ENCODE measurements at regions not wholly inside any gene's neighbourhood (a gene's known extent, or its start where the extent isn't known, plus 50 kb on each side); places are given as distances from the start of the nearest gene placed in this dataset.

DNA sequence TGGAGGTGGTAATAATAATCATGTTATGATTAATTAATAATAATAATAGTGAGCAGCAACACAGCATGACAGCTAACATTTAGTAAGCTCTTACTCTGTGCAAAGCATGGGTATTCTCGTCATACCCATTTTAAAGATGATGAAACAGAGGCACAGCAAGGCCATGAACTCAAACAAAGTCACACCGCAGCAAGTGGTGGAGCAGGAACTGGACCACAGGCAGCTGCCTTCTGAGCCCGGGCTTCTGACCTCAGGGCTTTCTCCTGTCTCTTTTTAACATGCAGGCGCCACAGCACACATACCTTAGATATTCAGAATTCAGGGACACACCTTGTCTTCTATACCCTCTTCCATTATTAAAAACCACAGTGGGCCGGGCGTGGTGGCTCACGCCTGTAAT, 50.7 kb upstream of the SPATA12 start:
- DNase-seq: no peak

DNA sequence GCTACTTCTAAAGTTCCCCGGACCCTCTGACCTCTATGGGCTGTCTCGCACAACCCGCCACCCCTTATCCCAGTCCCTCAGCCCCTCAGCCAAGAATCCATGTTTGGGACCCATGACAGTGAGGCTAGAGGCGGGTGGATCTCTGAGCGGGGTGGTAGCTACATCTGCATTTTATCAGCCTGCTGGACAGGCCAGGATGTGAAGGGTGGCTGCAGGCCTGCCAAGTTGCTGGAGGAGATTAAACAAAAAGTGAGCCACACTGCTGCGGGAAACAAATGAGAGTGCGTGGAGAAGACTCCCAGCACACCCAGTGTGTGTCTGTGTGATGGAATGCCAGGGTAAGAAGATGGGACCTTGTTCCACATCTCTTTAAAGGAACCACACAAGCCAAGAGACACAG, 51.1 kb upstream of the SPATA12 start:
- DNase-seq: no peak

DNA sequence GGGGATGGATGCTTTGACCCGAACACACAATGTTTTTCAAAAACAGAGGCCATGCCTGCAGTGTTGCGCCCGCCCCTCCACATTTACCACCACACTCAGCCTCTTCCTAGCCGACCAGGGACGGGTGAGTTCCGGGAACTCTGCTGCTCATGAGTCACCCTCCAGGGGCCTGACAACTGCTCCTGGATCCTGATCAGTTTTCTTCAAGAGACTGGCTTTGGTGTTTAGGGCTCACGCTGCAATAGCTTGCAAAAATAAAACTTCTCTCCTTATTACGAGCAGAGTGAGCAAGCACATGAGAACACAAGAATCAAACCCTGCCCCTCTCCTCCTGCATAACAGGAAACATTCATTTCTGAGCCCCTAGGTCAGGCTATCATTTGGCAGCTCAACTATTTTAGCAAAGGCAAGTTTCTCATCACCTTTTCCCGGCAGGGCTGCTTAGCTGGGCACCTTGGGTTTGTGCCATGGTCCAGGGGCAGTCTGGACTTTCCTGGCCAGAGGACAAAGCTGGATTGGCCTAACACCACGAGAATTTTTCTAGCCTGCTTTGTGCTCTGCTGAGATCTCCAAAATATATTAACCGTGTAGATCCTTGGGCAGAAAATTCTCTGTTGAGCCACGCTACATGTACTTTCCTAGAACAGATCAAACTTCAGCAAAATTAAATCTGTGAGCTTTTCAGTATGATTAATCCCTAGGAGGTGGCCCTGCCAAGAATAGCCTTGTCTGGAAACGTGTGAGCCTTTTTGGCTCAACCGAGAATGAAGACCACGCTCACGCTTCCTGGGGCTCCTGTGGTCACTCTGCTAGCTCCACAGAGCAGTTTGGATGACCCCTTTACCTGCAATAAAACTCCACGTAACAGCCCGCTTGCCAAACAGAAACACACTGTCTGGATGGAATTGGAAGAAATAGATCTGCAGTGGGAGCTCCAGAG, 52.7 kb upstream of the SPATA12 start:
- DNase-seq: peak; percentile 40

DNA sequence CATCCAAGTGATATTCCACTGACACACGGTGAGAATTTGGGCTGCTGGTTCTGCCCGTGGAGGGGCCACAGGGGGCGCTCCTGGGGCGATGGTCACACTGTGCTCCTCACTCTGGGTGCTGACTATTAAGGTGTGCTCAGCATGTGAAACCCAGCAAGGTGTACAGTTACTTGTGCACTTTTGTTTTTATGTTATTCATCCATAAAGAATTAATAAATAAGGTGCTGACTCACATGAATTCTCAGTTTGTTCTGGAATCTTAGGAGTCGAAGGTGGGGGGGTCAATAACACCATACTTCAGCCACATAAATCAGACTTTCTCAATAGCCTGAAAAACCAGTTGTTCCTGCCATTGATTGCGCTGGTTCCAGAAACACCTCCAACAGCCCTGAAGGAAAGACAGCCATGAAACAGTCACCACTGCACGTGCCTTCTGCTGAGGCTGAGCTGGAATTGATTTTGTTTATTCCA, 53.5 kb upstream of the SPATA12 start:
- no peak for DNase-seq

DNA sequence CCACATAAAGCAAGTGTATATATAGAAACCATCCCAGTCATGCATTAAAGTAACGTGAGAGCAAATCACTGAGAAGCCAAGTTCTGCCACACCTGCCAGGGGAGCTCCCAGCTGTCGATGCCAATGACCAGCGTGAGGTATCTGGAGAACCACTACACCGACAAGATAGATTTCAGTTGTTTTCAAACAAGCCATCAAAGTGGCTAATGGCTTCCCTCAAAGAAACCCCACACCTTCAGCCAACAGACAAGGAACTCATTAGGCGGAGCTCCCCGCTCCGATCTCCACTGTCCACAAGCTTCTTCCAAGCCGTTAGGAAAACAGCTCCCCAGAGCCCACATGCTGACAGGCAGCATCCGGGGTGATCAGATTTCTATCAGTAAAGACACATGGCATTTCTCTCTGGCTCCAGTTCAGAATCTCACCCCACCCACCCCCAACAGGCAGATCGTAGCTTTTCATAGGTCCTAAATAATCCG, 54.2 kb upstream of the SPATA12 start:
- no peak for DNase-seq

DNA sequence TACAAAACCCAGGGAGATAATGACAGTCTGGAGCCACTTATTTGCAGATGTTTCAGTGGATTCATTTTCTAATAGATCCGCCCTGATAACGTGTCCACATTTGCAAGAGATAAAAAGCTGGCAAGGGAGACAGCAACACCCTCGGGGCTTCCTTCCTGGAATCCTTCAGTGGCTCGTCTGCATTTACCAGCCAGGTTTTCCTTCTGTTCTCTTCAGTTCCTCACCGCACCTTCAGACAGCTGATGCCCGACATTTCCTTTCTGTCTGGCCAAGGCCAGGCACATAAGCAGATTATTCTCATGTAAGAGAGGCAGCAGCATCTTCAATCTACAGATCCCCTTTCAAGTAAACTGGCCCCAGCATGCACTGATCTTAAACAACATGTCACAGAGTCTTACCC, 56.2 kb upstream of the SPATA12 start:
- DNase-seq: no peak

DNA sequence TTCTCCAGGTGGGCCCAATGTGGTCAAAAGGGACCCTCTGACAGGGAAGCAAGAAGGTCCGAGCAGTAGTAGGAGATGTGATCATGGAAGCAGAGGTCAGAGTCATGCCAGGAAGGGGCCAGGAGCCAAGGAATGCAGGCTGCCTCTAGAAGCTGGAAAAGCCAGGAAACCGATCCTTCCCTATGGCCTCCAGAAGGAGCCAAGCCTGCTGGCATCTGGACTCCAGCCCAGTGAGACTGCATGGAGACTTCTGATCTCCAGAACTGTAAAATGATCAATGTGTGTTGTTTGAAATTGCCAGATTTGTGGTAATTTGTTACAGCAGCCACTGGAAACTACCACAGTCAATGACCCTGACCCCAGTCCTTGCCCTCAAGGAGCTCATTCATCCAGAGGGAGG, 56.8 kb upstream of the SPATA12 start:
- DNase-seq: no peak

DNA sequence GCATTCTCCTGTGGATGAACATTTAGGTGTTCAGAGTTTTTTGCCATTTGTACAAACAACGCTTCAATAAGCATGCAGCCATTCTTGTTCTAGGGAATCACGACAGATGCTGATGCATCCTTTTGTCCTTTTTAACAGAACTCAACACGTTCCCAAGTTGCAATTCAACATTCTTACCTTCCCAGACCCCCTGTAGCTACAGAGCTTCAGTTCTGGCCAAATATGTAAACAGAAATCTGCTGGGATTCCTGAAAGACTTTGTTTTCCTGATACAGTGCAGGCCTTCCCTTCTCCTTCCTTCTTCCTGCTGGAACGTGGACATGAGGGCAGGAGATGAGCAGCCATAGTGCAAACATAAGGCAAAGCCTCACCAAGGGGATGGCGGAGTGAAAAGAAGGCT, 59.1 kb upstream of the SPATA12 start:
- no peak for DNase-seq

DNA sequence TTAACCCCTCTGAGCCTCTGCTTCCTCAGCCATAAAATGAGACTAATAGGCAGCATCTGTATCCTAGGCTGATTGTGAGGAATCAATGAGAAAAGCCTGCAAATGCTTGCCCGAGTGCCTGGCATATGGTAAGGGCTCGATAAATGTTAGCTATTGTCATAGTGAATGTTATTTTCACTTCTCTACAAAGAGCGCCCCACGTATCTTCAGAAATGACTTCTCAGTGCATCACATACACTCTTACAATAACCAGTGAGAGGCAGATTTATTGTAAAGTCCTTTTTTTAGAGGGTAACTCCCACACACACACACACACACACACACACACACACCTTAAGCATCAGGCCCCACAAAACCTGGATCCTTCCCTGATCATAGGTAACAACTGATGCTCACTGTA, 60.5 kb upstream of the SPATA12 start:
- DNase-seq: no peak

DNA sequence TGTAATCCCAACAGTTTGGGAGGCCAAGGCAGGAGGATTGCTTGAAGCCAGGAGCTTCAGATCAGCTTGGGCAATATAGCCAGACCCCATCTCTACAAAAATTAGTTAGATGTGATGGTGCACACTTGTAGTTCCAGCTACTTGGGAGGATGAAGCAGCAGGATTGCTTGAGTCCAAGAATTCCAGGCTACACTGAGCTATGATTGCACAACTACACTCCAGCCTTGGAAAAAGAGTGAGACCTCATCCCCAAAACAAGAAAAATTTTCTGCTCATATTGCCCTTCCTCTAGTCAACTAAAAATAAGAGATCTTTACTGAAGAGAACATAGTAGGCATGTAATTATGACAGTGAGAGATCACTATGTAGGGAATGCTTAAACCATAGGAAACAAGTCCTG, 60.9 kb upstream of the SPATA12 start:
- DNase-seq: no peak

DNA sequence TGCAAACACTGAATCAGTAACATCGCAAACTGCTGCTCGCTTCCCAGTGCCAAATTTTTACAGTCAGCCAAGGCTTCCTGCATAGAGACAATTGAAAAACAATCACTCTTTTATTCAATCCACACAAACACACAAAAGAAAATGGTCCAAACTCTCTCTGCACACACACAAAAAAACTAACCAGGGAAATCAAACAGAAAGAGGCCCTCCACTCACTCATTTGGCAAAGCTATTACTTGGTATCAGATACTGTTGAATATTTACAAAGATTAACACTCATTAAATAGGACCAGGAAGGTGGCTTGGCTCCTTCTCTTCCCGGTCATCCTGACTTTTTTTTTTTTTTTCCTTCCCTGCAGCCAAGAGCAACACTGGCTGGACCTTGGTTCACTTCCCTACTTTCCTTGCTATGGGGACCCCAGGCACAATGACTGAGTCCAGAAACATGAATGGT, 62.4 kb upstream of the SPATA12 start:
- DNase-seq: no peak

DNA sequence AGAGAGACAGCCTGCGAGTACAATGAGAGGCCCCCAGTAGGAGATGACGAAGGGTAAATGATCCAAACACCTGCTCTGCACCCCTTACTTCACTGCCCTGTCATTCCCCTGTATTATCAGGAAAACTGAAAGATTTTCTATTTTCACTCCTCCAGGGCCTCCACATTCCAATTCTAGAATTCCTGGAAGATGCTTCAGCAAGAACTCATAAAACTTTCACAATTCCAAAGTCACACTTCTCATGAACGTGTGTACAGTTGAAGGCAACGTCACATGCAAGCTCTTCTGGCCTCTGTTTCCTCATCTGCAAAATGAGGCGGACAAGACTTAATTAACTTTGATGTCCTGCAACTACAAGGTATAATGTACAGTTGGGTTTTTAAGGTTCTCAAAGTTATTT, 62.8 kb upstream of the SPATA12 start:
- DNase-seq: no peak

DNA sequence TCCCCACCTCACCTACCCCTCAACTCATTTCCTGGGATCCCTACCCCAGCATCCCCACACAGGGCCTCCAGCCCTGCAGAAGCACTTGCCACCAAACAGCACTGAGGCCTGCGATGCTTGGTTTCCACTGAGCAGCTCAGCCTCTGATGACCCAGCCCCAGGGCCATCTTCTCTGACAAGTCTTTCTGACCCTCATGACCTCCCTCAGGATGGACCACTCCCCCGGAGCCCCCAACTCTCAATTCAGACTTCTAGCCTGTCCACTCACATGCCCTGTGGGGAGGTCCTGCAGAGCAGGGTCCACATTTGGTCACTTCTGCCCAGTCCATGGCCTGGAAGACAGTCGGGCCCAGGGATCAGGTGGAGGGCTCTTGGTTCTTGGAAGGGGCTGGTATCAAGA, 63.4 kb upstream of the SPATA12 start:
- no peak for DNase-seq

DNA sequence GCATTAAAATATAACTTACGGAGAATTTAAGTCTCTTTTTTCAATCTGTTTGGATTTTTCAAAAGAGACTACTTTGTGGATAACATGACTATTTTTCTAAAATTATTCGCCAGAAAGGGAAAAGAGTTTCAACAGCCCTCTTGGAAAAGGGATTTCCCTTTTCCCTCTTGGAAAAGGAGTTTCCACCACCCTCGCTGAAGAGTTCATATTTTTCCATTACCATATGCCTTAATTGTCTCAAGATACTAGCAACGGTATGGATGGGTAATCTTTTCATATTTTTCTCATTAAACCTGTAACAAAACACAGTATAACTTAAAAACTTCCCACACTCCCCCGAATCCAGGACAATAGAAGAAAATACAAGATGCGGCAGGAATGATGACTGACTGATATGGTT, 66.1 kb upstream of the SPATA12 start:
- DNase-seq: no peak

DNA sequence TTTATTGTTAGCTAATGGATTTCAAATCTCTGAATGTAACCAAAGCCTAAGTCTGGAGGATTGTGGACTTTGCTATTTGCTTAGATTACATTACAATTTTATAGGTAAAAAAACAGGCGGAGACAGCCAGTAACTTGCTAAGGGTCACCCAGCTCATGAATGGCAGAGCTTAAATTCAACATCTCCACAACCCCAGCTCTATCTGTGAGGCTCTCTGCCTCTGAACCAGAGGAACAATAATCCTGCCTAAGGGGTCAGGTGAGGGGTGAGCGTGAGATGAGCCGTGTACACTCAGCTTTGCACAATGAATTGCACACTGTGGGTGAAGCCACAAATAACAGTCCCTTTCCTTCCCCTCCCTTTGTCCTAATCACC, 69.8 kb upstream of the SPATA12 start:
- no peak for DNase-seq

DNA sequence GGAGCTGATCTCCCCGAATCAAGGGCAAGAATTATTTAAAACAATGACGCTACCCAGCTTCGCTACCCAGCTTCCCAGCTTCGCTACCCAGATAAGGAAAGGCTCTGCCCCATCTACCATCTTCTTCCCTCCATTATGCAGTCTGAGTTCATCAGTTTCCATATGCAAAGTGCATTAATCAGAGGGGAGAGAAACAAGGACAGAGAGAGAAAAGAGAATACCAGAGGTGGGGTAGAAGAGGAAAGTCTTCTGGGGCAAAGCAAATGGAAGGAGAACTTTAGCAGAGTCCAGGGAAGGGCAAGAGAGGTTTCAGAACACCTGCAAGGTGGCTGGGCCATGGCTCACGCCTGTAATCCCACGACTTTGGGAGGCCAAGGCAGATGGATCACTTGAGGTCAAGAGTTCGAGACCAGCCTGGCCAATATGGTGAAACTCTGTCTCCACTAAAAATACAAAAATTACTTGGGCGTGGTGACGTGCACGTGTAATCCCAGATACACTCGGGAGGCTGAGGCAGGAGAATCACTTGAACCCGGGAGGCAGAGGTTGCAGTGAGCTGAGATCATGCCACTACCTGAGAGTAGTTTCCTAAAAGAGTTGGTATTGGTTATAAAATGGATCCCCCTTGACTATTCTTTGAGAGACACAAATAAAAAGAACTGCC, 70.4 kb upstream of the SPATA12 start:
- DNase-seq: no peak

DNA sequence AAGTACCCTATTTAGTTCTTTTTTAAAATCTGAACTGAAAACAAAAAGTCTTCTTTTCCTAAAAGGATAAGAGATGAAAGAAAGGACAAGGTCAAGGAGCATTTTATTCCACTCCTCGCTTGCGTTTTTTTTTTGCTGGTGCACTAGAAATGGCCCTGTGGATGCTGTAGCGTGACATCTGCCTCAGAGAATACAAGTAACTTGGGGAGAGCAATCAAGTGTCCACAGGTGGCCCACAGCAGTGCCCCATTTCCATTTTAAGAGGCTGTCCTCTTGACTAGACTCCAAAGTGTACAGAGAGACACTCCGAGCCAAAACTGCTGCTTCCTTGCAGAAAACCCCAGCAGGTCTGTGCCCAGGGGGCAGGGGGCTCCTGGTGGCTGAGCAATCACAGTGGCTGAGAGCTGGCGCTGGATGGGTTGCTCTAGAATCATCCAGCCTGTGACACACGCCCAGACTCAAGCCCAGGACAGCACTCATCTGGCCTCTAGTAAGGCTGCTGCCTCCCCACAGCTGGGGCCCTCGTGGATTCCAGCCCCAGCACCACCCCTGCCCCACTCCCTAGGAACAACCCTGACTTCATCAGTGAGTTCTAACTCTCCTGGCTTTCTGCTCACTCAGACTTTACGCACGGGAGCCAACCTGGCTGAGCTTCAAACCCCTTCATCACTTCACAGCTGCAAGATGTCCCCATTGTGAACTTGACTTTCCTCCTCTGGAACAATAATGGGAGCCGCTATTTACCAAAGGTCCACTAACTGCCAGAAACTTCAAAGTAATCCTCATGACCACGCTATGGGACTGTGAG, 71.1 kb upstream of the SPATA12 start:
- no peak for DNase-seq

DNA sequence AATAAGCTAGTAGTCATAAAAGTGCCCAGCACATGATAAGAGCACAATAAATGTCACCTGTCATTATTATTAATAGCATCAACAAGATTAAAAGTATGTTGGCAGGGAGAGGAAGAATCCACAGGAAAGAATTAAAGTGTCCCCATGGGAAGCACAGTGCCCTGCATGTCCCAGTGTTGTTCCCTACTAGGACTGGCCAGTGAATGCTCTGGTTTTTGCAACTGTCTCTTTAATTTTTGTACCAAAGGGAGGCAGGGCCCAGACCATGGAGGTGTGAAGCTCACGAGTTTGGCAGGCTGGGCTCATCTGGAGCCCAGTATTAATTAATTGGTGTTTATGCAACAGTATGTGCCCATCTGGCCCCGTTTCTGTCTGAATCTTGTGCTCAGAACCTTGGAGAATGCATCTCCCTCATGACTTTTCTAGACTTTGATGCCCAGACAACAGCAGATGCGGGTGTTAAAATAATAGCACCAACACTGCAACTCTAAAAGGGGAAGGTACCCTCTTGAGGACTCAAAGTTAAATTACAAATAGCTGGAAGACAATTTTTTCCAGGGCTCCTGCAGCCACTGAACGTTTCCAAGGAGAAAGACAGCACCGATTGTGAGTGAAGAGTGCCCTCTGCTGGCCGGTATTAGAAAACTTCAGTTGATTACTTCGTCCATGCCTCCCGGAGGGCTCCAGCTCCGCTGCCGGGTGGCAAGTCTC, 71.9 kb upstream of the SPATA12 start:
- DNase-seq: peak; percentile 52

DNA sequence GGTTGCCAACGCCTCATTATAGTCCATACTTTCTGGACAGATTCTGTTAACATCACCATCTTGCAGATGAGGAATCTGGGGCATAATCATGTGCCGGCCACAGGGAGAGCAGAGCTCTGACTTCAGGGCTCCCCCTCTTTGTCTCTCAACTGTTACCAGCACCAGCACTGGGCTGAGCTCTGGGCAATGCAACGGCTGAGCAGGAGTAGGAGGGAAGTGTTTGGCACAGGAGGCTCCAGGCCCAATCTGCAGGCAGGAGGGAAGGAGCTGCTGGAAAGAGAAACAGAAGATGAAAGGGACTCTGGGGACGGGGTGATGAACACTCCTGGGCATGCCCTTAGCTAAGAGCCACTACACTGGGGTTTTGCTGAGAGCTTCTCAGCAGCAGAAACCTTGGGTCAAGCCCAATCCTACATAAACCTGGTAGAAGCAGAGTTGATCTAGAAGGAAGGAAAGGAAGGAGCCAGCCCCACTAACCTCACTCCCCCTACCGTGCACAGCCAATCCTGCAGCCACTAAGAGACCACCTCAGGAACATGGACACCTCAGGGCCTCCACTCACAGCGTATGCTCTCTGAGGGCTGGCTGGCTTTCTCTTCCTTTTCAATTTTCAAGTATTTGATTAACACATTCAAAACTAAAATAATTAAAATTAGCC, 73.1 kb upstream of the SPATA12 start:
- no peak for DNase-seq

DNA sequence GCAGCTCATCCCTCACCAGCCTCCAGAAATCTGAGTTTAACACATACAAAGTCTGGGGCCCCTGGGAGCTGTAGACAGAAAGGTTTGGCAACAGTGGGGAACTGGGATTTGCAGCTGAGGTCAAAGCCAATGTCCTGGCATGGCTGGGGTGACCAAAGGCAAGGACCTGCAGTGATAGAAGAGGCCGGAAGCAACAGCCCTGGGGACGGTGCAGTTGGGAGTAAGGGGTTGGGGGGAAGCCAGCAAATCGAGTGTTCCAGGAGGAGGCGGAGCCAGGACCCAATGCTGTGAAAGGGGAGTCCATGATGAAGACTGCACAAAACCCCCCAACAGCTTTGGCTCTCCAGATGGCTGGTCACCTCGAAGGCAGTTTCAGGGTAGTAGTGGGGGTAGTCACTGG, 74.1 kb upstream of the SPATA12 start:
- no peak for DNase-seq

DNA sequence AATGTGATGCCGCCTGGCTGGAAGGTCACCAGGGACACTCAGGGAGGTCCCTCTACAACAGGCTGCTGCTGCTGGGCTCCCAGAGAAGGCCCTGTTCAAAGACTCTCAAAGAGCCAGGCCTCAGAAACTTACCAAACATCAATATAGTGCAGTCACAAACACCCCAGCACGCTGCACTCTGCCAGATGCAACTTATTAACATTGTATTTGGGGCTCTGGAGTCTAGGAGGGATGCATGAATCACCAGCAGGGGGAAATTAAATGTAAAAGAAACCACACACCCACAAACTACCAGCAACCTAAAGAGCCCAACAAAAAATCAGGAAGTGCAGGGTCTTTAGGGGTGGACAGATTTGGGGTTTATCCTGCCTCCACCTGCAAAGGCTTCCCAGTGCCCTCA, 74.6 kb upstream of the SPATA12 start:
- DNase-seq: no peak

DNA sequence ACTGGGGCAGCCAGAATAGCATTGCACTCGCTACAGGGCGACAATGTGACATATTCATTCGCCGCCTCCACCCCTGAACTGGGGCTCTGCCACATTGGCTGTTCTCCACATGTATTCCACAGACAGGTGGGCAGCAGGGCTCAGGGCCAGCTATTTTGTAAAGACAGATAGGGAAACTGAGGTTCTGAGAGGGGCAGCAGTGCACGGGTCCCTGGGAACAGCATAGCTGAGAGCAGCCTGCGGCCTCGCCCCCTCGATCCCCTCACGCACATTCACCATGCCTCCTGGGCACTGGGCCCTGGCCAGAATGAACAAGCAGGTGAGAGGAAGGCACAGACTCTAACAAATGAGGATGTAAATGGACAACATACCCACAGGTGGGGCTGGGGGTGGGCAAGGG, 75.0 kb upstream of the SPATA12 start:
- no peak for DNase-seq

All from CD4-positive, alpha-beta T cell treated with Interferon gamma for 1 hour (primary cell).